ENCODE measurements at regions not wholly inside any gene's neighbourhood (a gene's known extent, or its start where the extent isn't known, plus 50 kb on each side); places are given as distances from the start of the nearest gene placed in this dataset.

- no peak for TF ChIP-seq POLR2A (IDR thresholded peaks at IDR 0.05)
- TF ChIP-seq, protein P1, sequence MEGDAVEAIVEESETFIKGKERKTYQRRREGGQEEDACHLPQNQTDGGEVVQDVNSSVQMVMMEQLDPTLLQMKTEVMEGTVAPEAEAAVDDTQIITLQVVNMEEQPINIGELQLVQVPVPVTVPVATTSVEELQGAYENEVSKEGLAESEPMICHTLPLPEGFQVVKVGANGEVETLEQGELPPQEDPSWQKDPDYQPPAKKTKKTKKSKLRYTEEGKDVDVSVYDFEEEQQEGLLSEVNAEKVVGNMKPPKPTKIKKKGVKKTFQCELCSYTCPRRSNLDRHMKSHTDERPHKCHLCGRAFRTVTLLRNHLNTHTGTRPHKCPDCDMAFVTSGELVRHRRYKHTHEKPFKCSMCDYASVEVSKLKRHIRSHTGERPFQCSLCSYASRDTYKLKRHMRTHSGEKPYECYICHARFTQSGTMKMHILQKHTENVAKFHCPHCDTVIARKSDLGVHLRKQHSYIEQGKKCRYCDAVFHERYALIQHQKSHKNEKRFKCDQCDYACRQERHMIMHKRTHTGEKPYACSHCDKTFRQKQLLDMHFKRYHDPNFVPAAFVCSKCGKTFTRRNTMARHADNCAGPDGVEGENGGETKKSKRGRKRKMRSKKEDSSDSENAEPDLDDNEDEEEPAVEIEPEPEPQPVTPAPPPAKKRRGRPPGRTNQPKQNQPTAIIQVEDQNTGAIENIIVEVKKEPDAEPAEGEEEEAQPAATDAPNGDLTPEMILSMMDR (IDR thresholded peaks at IDR 0.05) = no peak
- H3K27ac ChIP-seq = no peak overlapping the region
- 86 to 94% methylated on average over 3 of the region's 3 CpGs for WGBS, 2 donors
- no peaks in the 10 kb centered on the region for H3K36me3 ChIP-seq
- DNase-seq = no peak
- intact Hi-C loops (cut with DNase I) = no loop called here
- H3K9me3 ChIP-seq = no peaks in the 10 kb centered on the region
- H3K4me3 ChIP-seq = no peak overlapping the region
- no peaks in the 10 kb centered on the region for H3K4me1 ChIP-seq
- H3K27me3 ChIP-seq = no peaks in the 10 kb centered on the region
Measured at GRCh38 chr3:39558775-39559306, 91.4 kb downstream of the MOBP start.

GRCh38 chr3:39559543-39559942 is 92.1 kb downstream of the MOBP start:
- no peaks in the 10 kb centered on the region for H3K36me3 ChIP-seq
- TF ChIP-seq POLR2A (IDR thresholded peaks at IDR 0.05) = no peak
- TF ChIP-seq, protein P1 (IDR thresholded peaks at IDR 0.05) = no peak
- no peaks in the 10 kb centered on the region for H3K4me1 ChIP-seq
- no peaks in the 10 kb centered on the region for H3K27me3 ChIP-seq
- no peak overlapping the region for H3K27ac ChIP-seq
- intact Hi-C loops (cut with DNase I) = no loop called here
- no peaks in the 10 kb centered on the region for H3K9me3 ChIP-seq
- H3K4me3 ChIP-seq = no peak overlapping the region
- no peak for DNase-seq

DNA sequence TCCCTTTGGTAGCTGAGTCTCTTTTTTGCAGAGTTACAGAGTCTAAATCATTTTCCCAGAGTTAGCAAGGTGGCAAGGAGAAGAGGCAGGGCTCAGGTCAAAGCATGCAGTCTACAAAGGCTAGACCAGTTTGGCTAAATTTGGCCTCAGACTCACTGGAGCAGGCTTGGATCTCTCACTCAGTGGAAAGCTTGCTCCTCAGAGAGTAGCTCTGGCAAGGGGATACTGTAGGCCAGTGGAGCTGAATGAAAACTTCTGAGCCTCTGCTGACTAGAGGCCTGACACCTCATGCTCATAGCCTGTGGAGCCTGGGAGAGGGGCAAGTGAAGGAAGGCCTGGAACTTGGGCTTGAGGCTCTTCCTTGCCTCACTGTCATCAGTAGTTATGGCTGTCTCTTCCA is 101.0 kb downstream of the MOBP start:
- Histone ChIP-seq H3K9me3 (no peaks in the 10 kb centered on the region), H3K27ac (no peak overlapping the region), H3K36me3 (no peaks in the 10 kb centered on the region), H3K4me1 (no peaks in the 10 kb centered on the region), H3K4me3 (no peak overlapping the region), H3K27me3 (no peaks in the 10 kb centered on the region)
- TF ChIP-seq, protein P1 (IDR thresholded peaks at IDR 0.05) = no peak
- TF ChIP-seq POLR2A (IDR thresholded peaks at IDR 0.05) = no peak
- intact Hi-C loops (cut with DNase I) = no loop called here
- DNase-seq = no peak

- intact Hi-C loops (cut with DNase I) = no loop called here
- H3K4me3 ChIP-seq = no peak overlapping the region
- no peak for DNase-seq
Measured at GRCh38 chr3:39569095-39569494, 101.6 kb downstream of the MOBP start.

GRCh38 chr3:39573392-39573791 is 105.9 kb downstream of the MOBP start:
- Histone ChIP-seq H3K36me3 (no peaks in the 10 kb centered on the region), H3K27me3 (no peaks in the 10 kb centered on the region), H3K9me3 (no peaks in the 10 kb centered on the region), H3K27ac (no peak overlapping the region), H3K4me3 (no peak overlapping the region), H3K4me1 (no peaks in the 10 kb centered on the region)
- intact Hi-C loops (cut with DNase I) = no loop called here
- no peak for DNase-seq
- 71 to 81% methylated on average over 8 of the region's 9 CpGs for WGBS, 2 donors
- TF ChIP-seq POLR2A (IDR thresholded peaks at IDR 0.05) = no peak
- TF ChIP-seq, protein P1 (IDR thresholded peaks at IDR 0.05) = no peak

More at GRCh38 chr3:39569095-39569494, 101.6 kb downstream of the MOBP start:
- H3K27me3 ChIP-seq = no peaks in the 10 kb centered on the region
- H3K9me3 ChIP-seq = no peaks in the 10 kb centered on the region
- H3K36me3 ChIP-seq = no peaks in the 10 kb centered on the region
- 85 to 91% methylated on average over 2 of the region's 2 CpGs for WGBS, 2 donors
- H3K27ac ChIP-seq = no peak overlapping the region
- TF ChIP-seq, protein P1 (IDR thresholded peaks at IDR 0.05) = no peak
- no peak for TF ChIP-seq POLR2A (IDR thresholded peaks at IDR 0.05)
- H3K4me1 ChIP-seq = no peaks in the 10 kb centered on the region
